ENCODE measurements at regions not wholly inside any gene's neighbourhood (a gene's known extent, or its start where the extent isn't known, plus 50 kb on each side); places are given as distances from the start of the nearest gene placed in this dataset.

GRCh38 chr5:72673623-72674022 is 142.8 kb upstream of the TNPO1 start:
- Histone ChIP-seq H3K4me3 (ENCODE audit: extremely low read depth in 1 of 4, insufficient read depth in 2 of 4, low read depth in 3 of 4, low read length in 4 of 4) (no peak overlapping the region), H2BK5ac (ENCODE audit: low read depth, low read length) (no peak overlapping the region), H3K79me2 (ENCODE audit: control insufficient read depth in 1 of 2, insufficient read depth in 2 of 2, low read length in 2 of 2) (no peaks in the 10 kb centered on the region), H3K27ac (ENCODE audit: low read depth, low read length) (no peak overlapping the region), H3K18ac (ENCODE audit: extremely low read depth, low read length) (no peak overlapping the region), H2BK15ac (ENCODE audit: low read length) (no peak overlapping the region), H4K91ac (replicated peaks; ENCODE audit: insufficient read length, low read length) (no peak overlapping the region), H3K27me3 (replicated peaks in 1 of 4; ENCODE audit: control insufficient read depth in 3 of 4, extremely low read depth in 1 of 4, insufficient read depth in 3 of 4, low read length in 3 of 4) (no peaks in the 10 kb centered on the region), H3K23me2 (ENCODE audit: low read depth, low read length) (no peaks in the 10 kb centered on the region), H3K9me3 (ENCODE audit: insufficient read depth in 2 of 2, low read depth in 1 of 2, low read length in 1 of 2) (no peaks in the 10 kb centered on the region), H3K56ac (replicated peaks; ENCODE audit: insufficient read length, low read depth, low read length) (no peak overlapping the region), H2BK12ac (ENCODE audit: low read depth, low read length) (no peak overlapping the region), H4K20me1 (replicated peaks in 1 of 2; ENCODE audit: control insufficient read depth in 1 of 2, insufficient read depth in 2 of 2, low read length in 2 of 2) (no peaks in the 10 kb centered on the region), H4K8ac (ENCODE audit: extremely low read depth, insufficient read depth, low read length) (no peak overlapping the region), H3K4ac (replicated peaks; ENCODE audit: insufficient read length, low read depth, low read length) (no peak overlapping the region), H3K79me1 (ENCODE audit: low read depth, low read length) (no peaks in the 10 kb centered on the region), H3K14ac (ENCODE audit: insufficient read length) (no peak overlapping the region), H4K5ac (ENCODE audit: insufficient read length, low read depth, low read length) (no peak overlapping the region), H3K4me1 (replicated peaks in 1 of 4; ENCODE audit: control insufficient read depth in 3 of 4, insufficient read depth in 4 of 4, low read length in 3 of 4) (no peaks in the 10 kb centered on the region), H2BK120ac (replicated peaks; ENCODE audit: low read depth, low read length) (no peak overlapping the region), H2AFZ (ENCODE audit: low read length) (no peak overlapping the region), H3K4me2 (ENCODE audit: insufficient read depth in 1 of 2, low read depth in 2 of 2, low read length in 2 of 2) (no peak overlapping the region), H3K9ac (replicated peaks in 1 of 4; ENCODE audit: extremely low read depth in 1 of 4, low read depth in 3 of 4, low read length in 3 of 4) (no peak overlapping the region), H2BK20ac (ENCODE audit: low read length) (no peak overlapping the region), H2AK5ac (ENCODE audit: low read depth, low read length) (no peak overlapping the region), H3K36me3 (ENCODE audit: control insufficient read depth in 2 of 4, insufficient read depth in 4 of 4, low read length in 3 of 4) (no peaks in the 10 kb centered on the region), H3K23ac (ENCODE audit: insufficient read length) (no peak overlapping the region)
- DNase-seq (ENCODE audit: low read depth in 1 of 2, low spot score in 2 of 2) (no peak), FAIRE-seq (no peak)
- ChIA-PET CTCF (ENCODE audit: partially characterized antibody) (interaction anchor here (0.6 to 1.5 kb wide), 3 partner anchors 9 to 354 kb away, joined by 3 to 4 read pairs (median 4); no protein-coding TSS in a partner anchor), POLR2A (ENCODE audit: partially characterized antibody) (no interaction called here)
- TF ChIP-seq FOSL1 (IDR thresholded peaks at IDR 0.05; ENCODE audit: insufficient read depth, low read depth, low read length): no peak
- no peak for TF ChIP-seq BACH1 (IDR thresholded peaks at IDR 0.05; ENCODE audit: low read length)
- no peak for TF ChIP-seq ASH2L (IDR thresholded peaks at IDR 0.05; ENCODE audit: low read length)

Measured in H1 (cell line).